ENCODE measurements at regions not wholly inside any gene's neighbourhood (a gene's known extent, or its start where the extent isn't known, plus 50 kb on each side); places are given as distances from the start of the nearest gene placed in this dataset.

GRCh38 chr13:103451656-103452055 is 385.4 kb upstream of the SLC10A2 start:
- no peak for DNase-seq (ENCODE audit: low read depth)
- Histone ChIP-seq H3K27me3 (ENCODE audit: control insufficient read depth, insufficient read depth, low read length) (no peaks in the 10 kb centered on the region), H3K36me3 (ENCODE audit: control insufficient read depth, insufficient read depth, low read length) (no peaks in the 10 kb centered on the region), H3K4me3 (ENCODE audit: low read depth, low read length) (no peak overlapping the region)
- FAIRE-seq = no peak
- no peak for TF ChIP-seq CTCF (IDR thresholded peaks at IDR 0.05; ENCODE audit: insufficient read depth, low read length, severe bottlenecking)

- Histone ChIP-seq H3K27me3 (ENCODE audit: control insufficient read depth, insufficient read depth, low read length) (no peaks in the 10 kb centered on the region), H3K36me3 (ENCODE audit: control insufficient read depth, insufficient read depth, low read length) (no peaks in the 10 kb centered on the region), H3K4me3 (ENCODE audit: low read depth, low read length) (no peak overlapping the region)
- DNase-seq (ENCODE audit: low read depth) (no peak), FAIRE-seq (no peak)
- no peak for TF ChIP-seq CTCF (IDR thresholded peaks at IDR 0.05; ENCODE audit: insufficient read depth, low read length, severe bottlenecking)
Observed at GRCh38 chr13:103443604-103444003, 377.4 kb upstream of the SLC10A2 start.

- TF ChIP-seq CTCF (IDR thresholded peaks at IDR 0.05; ENCODE audit: insufficient read depth, low read length, severe bottlenecking) = no peak
- DNase-seq (ENCODE audit: low read depth) (no peak), FAIRE-seq (no peak)
- H3K27me3 ChIP-seq (ENCODE audit: control insufficient read depth, insufficient read depth, low read length) = no peaks in the 10 kb centered on the region
- no peak overlapping the region for H3K4me3 ChIP-seq (ENCODE audit: low read depth, low read length)
- H3K36me3 ChIP-seq (ENCODE audit: control insufficient read depth, insufficient read depth, low read length) = no peaks in the 10 kb centered on the region
Observed at GRCh38 chr13:103437651-103438050, 371.4 kb upstream of the SLC10A2 start.

- FAIRE-seq (no peak), DNase-seq (ENCODE audit: low read depth) (no peak)
- no peak overlapping the region for H3K4me3 ChIP-seq (ENCODE audit: low read depth, low read length)
- no peaks in the 10 kb centered on the region for H3K27me3 ChIP-seq (ENCODE audit: control insufficient read depth, insufficient read depth, low read length)
- TF ChIP-seq CTCF (IDR thresholded peaks at IDR 0.05; ENCODE audit: insufficient read depth, low read length, severe bottlenecking) = no peak
- H3K36me3 ChIP-seq (ENCODE audit: control insufficient read depth, insufficient read depth, low read length) = no peaks in the 10 kb centered on the region
Observed at GRCh38 chr13:103436057-103436654, 369.9 kb upstream of the SLC10A2 start.

GRCh38 chr13:103431856-103432255 is 365.6 kb upstream of the SLC10A2 start:
- Histone ChIP-seq H3K4me3 (ENCODE audit: low read depth, low read length) (no peak overlapping the region), H3K27me3 (ENCODE audit: control insufficient read depth, insufficient read depth, low read length) (no peaks in the 10 kb centered on the region), H3K36me3 (ENCODE audit: control insufficient read depth, insufficient read depth, low read length) (no peaks in the 10 kb centered on the region)
- FAIRE-seq = no peak
- DNase-seq (ENCODE audit: low read depth) = no peak
- no peak for TF ChIP-seq CTCF (IDR thresholded peaks at IDR 0.05; ENCODE audit: insufficient read depth, low read length, severe bottlenecking)

GRCh38 chr13:103430368-103430767 is 364.2 kb upstream of the SLC10A2 start:
- Histone ChIP-seq H3K4me3 (ENCODE audit: low read depth, low read length) (no peak overlapping the region), H3K27me3 (ENCODE audit: control insufficient read depth, insufficient read depth, low read length) (no peaks in the 10 kb centered on the region), H3K36me3 (ENCODE audit: control insufficient read depth, insufficient read depth, low read length) (no peaks in the 10 kb centered on the region)
- FAIRE-seq (no peak), DNase-seq (ENCODE audit: low read depth) (no peak)
- TF ChIP-seq CTCF (IDR thresholded peaks at IDR 0.05; ENCODE audit: insufficient read depth, low read length, severe bottlenecking) = no peak
